Activated CD4-positive, alpha-beta memory T cell treated with anti-CD3 and anti-CD28 coated beads, Interleukin-2, amount 10 ng/mL, durations not matched to agents 7 days and 5 days (primary cell): ENCODE measurements at regions not wholly inside any gene's neighbourhood (a gene's known extent, or its start where the extent isn't known, plus 50 kb on each side); places are given as distances from the start of the nearest gene placed in this dataset.

Experiments used
- CTCF ChIA-PET: fragments of 350-600 bp; sonication (Branson Sonifier 250); formaldehyde crosslinking; loops from one replicate; lab custom pipeline; 2021; ENCODE audit warnings: antibody characterized with exemption, inconsistent platforms; lab: Charles Lee
- POLR2A ChIA-PET: fragments of 350-600 bp; sonication (Branson Sonifier 250); formaldehyde crosslinking; loops from one replicate; lab custom pipeline; 2021; ENCODE audit warnings: antibody characterized with exemption; lab: Charles Lee
- DNase-seq: peaks from one replicate; pipeline ENCODE4 v3.0.0-alpha.2; 2020
- H3K27ac Mint-ChIP-seq: one replicate; pipeline ENCODE4 v1.8.0; 2021; ENCODE audit warnings: mild to moderate bottlenecking, mixed read lengths
- H3K27me3 Mint-ChIP-seq: one replicate; pipeline ENCODE4 v1.8.0; 2021; ENCODE audit warnings: mixed read lengths
- H3K36me3 Mint-ChIP-seq: one replicate; pipeline ENCODE4 v1.8.0; 2021; ENCODE audit warnings: low read depth, mixed read lengths
- H3K4me1 Mint-ChIP-seq: one replicate; pipeline ENCODE4 v1.8.0; 2021; ENCODE audit warnings: mixed read lengths
- H3K4me3 Mint-ChIP-seq: one replicate; pipeline ENCODE4 v1.8.0; 2021; ENCODE audit warnings: mild to moderate bottlenecking, mixed read lengths
- H3K9me3 Mint-ChIP-seq: one replicate; pipeline ENCODE4 v1.8.0; 2021; ENCODE audit warnings: mixed read lengths

- Mint-ChIP-seq H3K4me3 (no peak overlapping the region), H3K27ac (no peak overlapping the region), H3K9me3 (peaks cover 3% of the 10 kb centered on the region), H3K36me3 (no peaks in the 10 kb centered on the region), H3K4me1 (peaks cover 17% of the 10 kb centered on the region), H3K27me3 (peaks cover 9% of the 10 kb centered on the region)
- ChIA-PET CTCF (no interaction called here), POLR2A (no interaction called here)
- no peak for DNase-seq
Observed at GRCh38 chr12:68406911-68407310, 74.7 kb upstream of the MDM1 start.

- POLR2A ChIA-PET, result no interaction called here
- no peak overlapping the region for H3K27ac Mint-ChIP-seq
- H3K27me3 Mint-ChIP-seq, result peaks cover 8% of the 10 kb centered on the region
Observed at GRCh38 chr12:68410018-68410660, 78.0 kb upstream of the MDM1 start.

GRCh38 chr12:68411371-68411770 lies 79.2 kb upstream of the MDM1 start:
- no peak overlapping the region for H3K27ac Mint-ChIP-seq
- H3K4me1 Mint-ChIP-seq, result peaks cover 4% of the 10 kb centered on the region
- POLR2A ChIA-PET, result no interaction called here
- H3K9me3 Mint-ChIP-seq, result peaks cover 2% of the 10 kb centered on the region
- no peak overlapping the region for H3K4me3 Mint-ChIP-seq
- DNase-seq, result no peak
- peaks cover 3% of the 10 kb centered on the region for H3K27me3 Mint-ChIP-seq
- peaks cover 4% of the 10 kb centered on the region for H3K36me3 Mint-ChIP-seq
- CTCF ChIA-PET, result no interaction called here

More at GRCh38 chr12:68410018-68410660, 78.0 kb upstream of the MDM1 start:
- DNase-seq, result no peak
- no peaks in the 10 kb centered on the region for H3K9me3 Mint-ChIP-seq
- H3K36me3 Mint-ChIP-seq, result no peaks in the 10 kb centered on the region
- peaks cover 8% of the 10 kb centered on the region for H3K4me1 Mint-ChIP-seq
- CTCF ChIA-PET, result no interaction called here
- no peak overlapping the region for H3K4me3 Mint-ChIP-seq

GRCh38 chr12:68414988-68415387 lies 82.8 kb upstream of the MDM1 start:
- Mint-ChIP-seq H3K4me1 (peaks cover 16% of the 10 kb centered on the region), H3K4me3 (no peak overlapping the region), H3K36me3 (peaks cover 13% of the 10 kb centered on the region), H3K27me3 (no peaks in the 10 kb centered on the region), H3K9me3 (peaks cover 8% of the 10 kb centered on the region), H3K27ac (no peak overlapping the region)
- DNase-seq, result no peak
- CTCF ChIA-PET, result no interaction called here
- POLR2A ChIA-PET, result no interaction called here

- ChIA-PET POLR2A (no interaction called here), CTCF (interaction anchor here (1.1 kb wide), 1 partner anchor 51 kb away, joined by 3 read pairs; no protein-coding TSS in a partner anchor)
- Mint-ChIP-seq H3K27me3 (no peaks in the 10 kb centered on the region), H3K36me3 (peaks cover 13% of the 10 kb centered on the region), H3K4me3 (no peak overlapping the region), H3K27ac (no peak overlapping the region), H3K9me3 (peaks cover 8% of the 10 kb centered on the region), H3K4me1 (peaks cover 29% of the 10 kb centered on the region)
- no peak for DNase-seq
Observed at GRCh38 chr12:68416350-68416749, 84.2 kb upstream of the MDM1 start.

GRCh38 chr12:68416826-68417225 lies 84.7 kb upstream of the MDM1 start:
- H3K4me1 Mint-ChIP-seq, result peaks cover 30% of the 10 kb centered on the region
- peaks cover 13% of the 10 kb centered on the region for H3K36me3 Mint-ChIP-seq
- H3K4me3 Mint-ChIP-seq, result no peak overlapping the region
- H3K27ac Mint-ChIP-seq, result no peak overlapping the region
- CTCF ChIA-PET, result no interaction called here
- POLR2A ChIA-PET, result no interaction called here
- DNase-seq, result no peak
- peaks cover 8% of the 10 kb centered on the region for H3K9me3 Mint-ChIP-seq
- H3K27me3 Mint-ChIP-seq, result no peaks in the 10 kb centered on the region

- peaks cover 19% of the 10 kb centered on the region for H3K36me3 Mint-ChIP-seq
- ChIA-PET CTCF (interaction anchor here (1.0 kb wide), 1 partner anchor 34 kb away, joined by 3 read pairs; no protein-coding TSS in a partner anchor), POLR2A (no interaction called here)
- H3K27ac Mint-ChIP-seq, result no peak overlapping the region
- DNase-seq, result no peak
- H3K4me3 Mint-ChIP-seq, result no peak overlapping the region
- peaks cover 8% of the 10 kb centered on the region for H3K9me3 Mint-ChIP-seq
- peaks cover 38% of the 10 kb centered on the region for H3K4me1 Mint-ChIP-seq
- H3K27me3 Mint-ChIP-seq, result no peaks in the 10 kb centered on the region
Observed at GRCh38 chr12:68418137-68418460, 85.9 kb upstream of the MDM1 start.

- H3K27me3 Mint-ChIP-seq, result no peaks in the 10 kb centered on the region
- peak overlapping the region; percentile 7 for H3K27ac Mint-ChIP-seq
- peaks cover 28% of the 10 kb centered on the region for H3K36me3 Mint-ChIP-seq
- H3K9me3 Mint-ChIP-seq, result peaks cover 11% of the 10 kb centered on the region
- CTCF ChIA-PET, result no interaction called here
- no peak for DNase-seq
- peaks cover 39% of the 10 kb centered on the region for H3K4me1 Mint-ChIP-seq
- POLR2A ChIA-PET, result interaction anchor here (1.8 kb wide), 1 partner anchor 46 kb away, joined by 7 read pairs; no protein-coding TSS in a partner anchor
- no peak overlapping the region for H3K4me3 Mint-ChIP-seq
Observed at GRCh38 chr12:68420225-68421010, 88.3 kb upstream of the MDM1 start.

GRCh38 chr12:68422159-68422558 lies 90.0 kb upstream of the MDM1 start:
- Mint-ChIP-seq H3K4me3 (no peak overlapping the region), H3K36me3 (peaks cover 22% of the 10 kb centered on the region), H3K4me1 (peaks cover 39% of the 10 kb centered on the region), H3K27ac (no peak overlapping the region), H3K27me3 (no peaks in the 10 kb centered on the region), H3K9me3 (peaks cover 10% of the 10 kb centered on the region)
- POLR2A ChIA-PET, result interaction anchor here (0.6 kb wide), 1 partner anchor 178 kb away, joined by 3 read pairs; no protein-coding TSS in a partner anchor
- CTCF ChIA-PET, result no interaction called here
- no peak for DNase-seq

- no peak for DNase-seq
- Mint-ChIP-seq H3K9me3 (peaks cover 5% of the 10 kb centered on the region), H3K4me1 (peaks cover 32% of the 10 kb centered on the region), H3K27me3 (no peaks in the 10 kb centered on the region), H3K27ac (no peak overlapping the region), H3K36me3 (peaks cover 20% of the 10 kb centered on the region), H3K4me3 (no peak overlapping the region)
- CTCF ChIA-PET, result no interaction called here
- POLR2A ChIA-PET, result no interaction called here
Observed at GRCh38 chr12:68422956-68423574, 90.9 kb upstream of the MDM1 start.

GRCh38 chr12:68425998-68426397 lies 93.8 kb upstream of the MDM1 start:
- peaks cover 5% of the 10 kb centered on the region for H3K9me3 Mint-ChIP-seq
- peaks cover 13% of the 10 kb centered on the region for H3K4me1 Mint-ChIP-seq
- DNase-seq, result no peak
- POLR2A ChIA-PET, result no interaction called here
- no peak overlapping the region for H3K27ac Mint-ChIP-seq
- H3K27me3 Mint-ChIP-seq, result no peaks in the 10 kb centered on the region
- CTCF ChIA-PET, result no interaction called here
- H3K4me3 Mint-ChIP-seq, result no peak overlapping the region
- peaks cover 15% of the 10 kb centered on the region for H3K36me3 Mint-ChIP-seq

GRCh38 chr12:68428211-68428610 lies 96.0 kb upstream of the MDM1 start:
- ChIA-PET POLR2A (no interaction called here), CTCF (no interaction called here)
- no peak overlapping the region for H3K27ac Mint-ChIP-seq
- no peaks in the 10 kb centered on the region for H3K27me3 Mint-ChIP-seq
- H3K36me3 Mint-ChIP-seq, result peaks cover 21% of the 10 kb centered on the region
- peaks cover 5% of the 10 kb centered on the region for H3K9me3 Mint-ChIP-seq
- no peak overlapping the region for H3K4me3 Mint-ChIP-seq
- no peaks in the 10 kb centered on the region for H3K4me1 Mint-ChIP-seq
- DNase-seq, result no peak

GRCh38 chr12:68428724-68429501 lies 96.8 kb upstream of the MDM1 start:
- ChIA-PET POLR2A (no interaction called here), CTCF (no interaction called here)
- H3K9me3 Mint-ChIP-seq, result peaks cover 3% of the 10 kb centered on the region
- no peaks in the 10 kb centered on the region for H3K27me3 Mint-ChIP-seq
- H3K36me3 Mint-ChIP-seq, result peaks cover 24% of the 10 kb centered on the region
- no peaks in the 10 kb centered on the region for H3K4me1 Mint-ChIP-seq
- no peak overlapping the region for H3K27ac Mint-ChIP-seq
- H3K4me3 Mint-ChIP-seq, result no peak overlapping the region
- DNase-seq, result no peak
